Activated CD4-positive, alpha-beta T cell treated with anti-CD3 and anti-CD28 coated beads, Interleukin-2, Interleukin-6, amounts not matched to agents 100 ng/mL and 50 ng/mL, durations not matched to agents 16 hours and 8 hours (primary cell): ENCODE measurements at regions not wholly inside any gene's neighbourhood (a gene's known extent, or its start where the extent isn't known, plus 50 kb on each side); places are given as distances from the start of the nearest gene placed in this dataset.
A peak's percentile ranks its signal among the peaks of the same experiment; 100 is the strongest.
"Not testable (repeated sequence)": the region's sequence is repeated elsewhere in the genome, so short reads cannot be mapped to it uniquely, and the experiment has no call there.

Experiments
- DNase-seq: peaks from one replicate; pipeline ENCODE4 v3.0.0-alpha.2; 2020

- peak; percentile 69 for DNase-seq
Observed at GRCh38 chr6:137717074-137718073, 149.7 kb upstream of the TNFAIP3 start.

- not testable (repeated sequence) for DNase-seq
Observed at GRCh38 chr6:137718903-137719302, 148.2 kb upstream of the TNFAIP3 start.

GRCh38 chr6:137722749-137723272 lies 144.2 kb upstream of the TNFAIP3 start:
- peak; percentile 61 for DNase-seq

GRCh38 chr6:137723273-137724017 lies 143.6 kb upstream of the TNFAIP3 start:
- DNase-seq, result no peak

- DNase-seq, result no peak
Observed at GRCh38 chr6:137724018-137724403, 143.0 kb upstream of the TNFAIP3 start.

- no peak for DNase-seq
Observed at GRCh38 chr6:137724495-137725211, 142.4 kb upstream of the TNFAIP3 start.

- no peak for DNase-seq
Observed at GRCh38 chr6:137725949-137726348, 141.1 kb upstream of the TNFAIP3 start.

- no peak for DNase-seq
Observed at GRCh38 chr6:137726582-137726981, 140.5 kb upstream of the TNFAIP3 start.

GRCh38 chr6:137727216-137727765 lies 139.8 kb upstream of the TNFAIP3 start:
- DNase-seq, result no peak

GRCh38 chr6:137728386-137729349 lies 138.4 kb upstream of the TNFAIP3 start:
- no peak for DNase-seq

GRCh38 chr6:137729866-137730629 lies 137.0 kb upstream of the TNFAIP3 start:
- no peak for DNase-seq

GRCh38 chr6:137731600-137731959 lies 135.5 kb upstream of the TNFAIP3 start:
- DNase-seq, result no peak

- DNase-seq, result no peak
Observed at GRCh38 chr6:137731960-137732616, 135.0 kb upstream of the TNFAIP3 start.

GRCh38 chr6:137733372-137733771 lies 133.7 kb upstream of the TNFAIP3 start:
- DNase-seq, result no peak

- no peak for DNase-seq
Observed at GRCh38 chr6:137734005-137734874, 132.8 kb upstream of the TNFAIP3 start.

GRCh38 chr6:137734875-137735182 lies 132.2 kb upstream of the TNFAIP3 start:
- DNase-seq, result no peak

GRCh38 chr6:137736048-137736818 lies 130.8 kb upstream of the TNFAIP3 start:
- peak; percentile 53 for DNase-seq

- DNase-seq, result no peak
Observed at GRCh38 chr6:137736911-137737310, 130.1 kb upstream of the TNFAIP3 start.
